CD8-positive, alpha-beta memory T cell (primary cell): ENCODE measurements at regions not wholly inside any gene's neighbourhood (a gene's known extent, or its start where the extent isn't known, plus 50 kb on each side); places are given as distances from the start of the nearest gene placed in this dataset.

ENCODE experiments used
- CTCF ChIA-PET: fragments of 350-600 bp; sonication (Branson Sonifier 250); formaldehyde crosslinking; loops from one replicate; lab custom pipeline; 2021; ENCODE audit warnings: antibody characterized with exemption; lab: Charles Lee
- POLR2A ChIA-PET: fragments of 350-600 bp; sonication (Branson Sonifier 250); formaldehyde crosslinking; loops from one replicate; lab custom pipeline; 2021; ENCODE audit warnings: antibody characterized with exemption; lab: Charles Lee
- DNase-seq, 5 donors: peaks; one replicate each; pipeline versions ENCODE4 v3.0.0 to v3.0.0-alpha.2; 2020 to 2022; ENCODE audit warnings: mixed read lengths in 1 of 5
- H3K27ac ChIP-seq: one replicate; pipeline ENCODE4 v1.7.0; 2013; ENCODE audit warnings: low read depth, mild to moderate bottlenecking, low read length, moderate library complexity
- H3K27me3 ChIP-seq: 2 replicates; pipeline ENCODE4 v1.7.0; 2013; ENCODE audit warnings: low read length, mild to moderate bottlenecking; ENCODE audit not compliant: insufficient read depth, poor library complexity, severe bottlenecking
- H3K36me3 ChIP-seq: 2 replicates; pipeline ENCODE4 v1.7.0; 2013; ENCODE audit warnings: mild to moderate bottlenecking, low read length, moderate library complexity; ENCODE audit not compliant: insufficient read depth
- H3K4me1 ChIP-seq: 2 replicates; pipeline ENCODE4 v1.7.0; 2013; ENCODE audit warnings: mild to moderate bottlenecking, low read length, moderate library complexity; ENCODE audit not compliant: insufficient read depth
- H3K4me3 ChIP-seq: 2 replicates; pipeline ENCODE4 v1.7.0; 2013; ENCODE audit warnings: mild to moderate bottlenecking, low read length
- H3K9me3 ChIP-seq: 2 replicates; pipeline ENCODE4 v1.7.0; 2013; ENCODE audit warnings: mild to moderate bottlenecking, low read length
- H3K27ac Mint-ChIP-seq, 8 donors: one replicate each; pipeline ENCODE4 v1.8.0; 2020 to 2021; ENCODE audit warnings: mixed read lengths in 8 of 8, mild to moderate bottlenecking in 6 of 8, inconsistent platforms in 3 of 8, moderate library complexity in 3 of 8
- H3K27me3 Mint-ChIP-seq, 2 donors: one replicate each; pipeline ENCODE4 v1.8.0; 2020 to 2021; ENCODE audit warnings: mixed read lengths in 2 of 2, mild to moderate bottlenecking in 1 of 2, moderate library complexity in 1 of 2
- H3K36me3 Mint-ChIP-seq, 3 donors: one replicate each; pipeline ENCODE4 v1.8.0; 2020 to 2021; ENCODE audit warnings: mixed read lengths in 3 of 3, inconsistent platforms in 1 of 3, mild to moderate bottlenecking in 1 of 3
- H3K4me1 Mint-ChIP-seq, 3 donors: one replicate each; pipeline ENCODE4 v1.8.0; 2020 to 2021; ENCODE audit warnings: mixed read lengths in 3 of 3, inconsistent platforms in 1 of 3, mild to moderate bottlenecking in 1 of 3
- H3K4me3 Mint-ChIP-seq, 7 donors: one replicate each; pipeline ENCODE4 v1.8.0; 2020 to 2021; ENCODE audit warnings: mixed read lengths in 7 of 7, mild to moderate bottlenecking in 6 of 7, moderate library complexity in 4 of 7, inconsistent platforms in 2 of 7
- H3K9me3 Mint-ChIP-seq, 5 donors: one replicate each; pipeline ENCODE4 v1.8.0; 2020 to 2022; ENCODE audit warnings: mixed read lengths in 5 of 5, mild to moderate bottlenecking in 3 of 5, moderate library complexity in 2 of 5, inconsistent platforms in 1 of 5

GRCh38 chr1:38559446-38560165 is 300.0 kb downstream of the RRAGC start:
- H3K27ac Mint-ChIP-seq, result peak overlapping the region; percentile 65 to 95 (median 90)
- H3K4me1 ChIP-seq, result peaks cover 47% of the 10 kb centered on the region
- no peak overlapping the region for H3K27ac ChIP-seq
- H3K36me3 ChIP-seq, result no peaks in the 10 kb centered on the region
- peaks cover 14 to 19% of the 10 kb centered on the region in 2 donors for H3K27me3 Mint-ChIP-seq
- CTCF ChIA-PET, result no interaction called here
- peak; percentile 66 to 97 (median 91) for DNase-seq
- H3K9me3 ChIP-seq, result no peaks in the 10 kb centered on the region
- peaks cover 9% of the 10 kb centered on the region for H3K27me3 ChIP-seq
- peaks cover 56 to 77% (median 70%) of the 10 kb centered on the region in 3 donors for H3K4me1 Mint-ChIP-seq
- POLR2A ChIA-PET, result interaction anchor here (0.6 to 1.0 kb wide), 2 partner anchors 13 to 311 kb away, joined by 3 read pairs; no protein-coding TSS in a partner anchor
- H3K9me3 Mint-ChIP-seq, result no peaks in the 10 kb centered on the region
- H3K4me3 ChIP-seq, result peak overlapping the region; percentile 54
- H3K4me3 Mint-ChIP-seq, result peak overlapping the region; percentile 1 to 92 (median 69)
- no peaks in the 10 kb centered on the region for H3K36me3 Mint-ChIP-seq

GRCh38 chr1:38558500-38559445 is 300.8 kb downstream of the RRAGC start:
- Histone ChIP-seq H3K4me1 (peaks cover 39% of the 10 kb centered on the region), H3K27me3 (peaks cover 4% of the 10 kb centered on the region), H3K9me3 (no peaks in the 10 kb centered on the region), H3K27ac (no peak overlapping the region), H3K4me3 (peak overlapping the region; percentile 23), H3K36me3 (no peaks in the 10 kb centered on the region)
- peak in 1 of 5 donors; percentile 51 for DNase-seq
- ChIA-PET CTCF (no interaction called here), POLR2A (no interaction called here)
- Mint-ChIP-seq H3K27me3 (peaks cover 8 to 13% of the 10 kb centered on the region in 2 donors), H3K36me3 (no peaks in the 10 kb centered on the region), H3K4me1 (peaks cover 49 to 70% (median 62%) of the 10 kb centered on the region in 3 donors), H3K27ac (peak overlapping the region; percentile 65 to 95 (median 89)), H3K4me3 (peak overlapping the region; percentile 1 to 92 (median 69)), H3K9me3 (no peaks in the 10 kb centered on the region)

GRCh38 chr1:38558055-38558454 is 301.5 kb downstream of the RRAGC start:
- no peaks in the 10 kb centered on the region for H3K27me3 ChIP-seq
- no peak for DNase-seq
- no peaks in the 10 kb centered on the region for H3K36me3 Mint-ChIP-seq
- peaks cover 3 to 6% of the 10 kb centered on the region in 2 donors for H3K27me3 Mint-ChIP-seq
- no peak overlapping the region for H3K27ac ChIP-seq
- CTCF ChIA-PET, result no interaction called here
- peak overlapping the region in 6 of 8 donors; percentile 49 to 95 (median 80) for H3K27ac Mint-ChIP-seq
- H3K4me3 ChIP-seq, result no peak overlapping the region
- H3K4me3 Mint-ChIP-seq, result peak overlapping the region in 1 of 7 donors; percentile 57
- POLR2A ChIA-PET, result no interaction called here
- no peaks in the 10 kb centered on the region for H3K9me3 Mint-ChIP-seq
- H3K4me1 Mint-ChIP-seq, result peaks cover 46 to 62% (median 58%) of the 10 kb centered on the region in 3 donors
- H3K4me1 ChIP-seq, result peaks cover 34% of the 10 kb centered on the region
- no peaks in the 10 kb centered on the region for H3K9me3 ChIP-seq
- no peaks in the 10 kb centered on the region for H3K36me3 ChIP-seq

- Histone ChIP-seq H3K27ac (no peak overlapping the region), H3K27me3 (no peaks in the 10 kb centered on the region), H3K9me3 (no peaks in the 10 kb centered on the region), H3K4me3 (no peak overlapping the region), H3K36me3 (no peaks in the 10 kb centered on the region), H3K4me1 (peaks cover 20% of the 10 kb centered on the region)
- no peak overlapping the region for H3K4me3 Mint-ChIP-seq
- peaks cover 2 to 7% of the 10 kb centered on the region in 2 donors for H3K27me3 Mint-ChIP-seq
- H3K4me1 Mint-ChIP-seq, result peaks cover 31 to 42% (median 38%) of the 10 kb centered on the region in 3 donors
- ChIA-PET POLR2A (no interaction called here), CTCF (no interaction called here)
- no peak for DNase-seq
- no peaks in the 10 kb centered on the region for H3K36me3 Mint-ChIP-seq
- H3K9me3 Mint-ChIP-seq, result no peaks in the 10 kb centered on the region
- H3K27ac Mint-ChIP-seq, result peak overlapping the region in 1 of 8 donors; percentile 2
Observed at GRCh38 chr1:38555594-38555993, 304.0 kb downstream of the RRAGC start.

GRCh38 chr1:38555130-38555529 is 304.4 kb downstream of the RRAGC start:
- ChIA-PET POLR2A (no interaction called here), CTCF (no interaction called here)
- Histone ChIP-seq H3K27ac (no peak overlapping the region), H3K27me3 (no peaks in the 10 kb centered on the region), H3K9me3 (no peaks in the 10 kb centered on the region), H3K36me3 (no peaks in the 10 kb centered on the region), H3K4me1 (peaks cover 15% of the 10 kb centered on the region), H3K4me3 (no peak overlapping the region)
- Mint-ChIP-seq H3K4me1 (peaks cover 27 to 37% (median 33%) of the 10 kb centered on the region in 3 donors), H3K9me3 (no peaks in the 10 kb centered on the region), H3K27ac (no peak overlapping the region), H3K4me3 (no peak overlapping the region), H3K36me3 (no peaks in the 10 kb centered on the region), H3K27me3 (peaks cover 3 to 11% of the 10 kb centered on the region in 2 donors)
- DNase-seq, result no peak

GRCh38 chr1:38551318-38552307 is 308.0 kb downstream of the RRAGC start:
- Histone ChIP-seq H3K36me3 (no peaks in the 10 kb centered on the region), H3K27ac (no peak overlapping the region), H3K4me1 (no peaks in the 10 kb centered on the region), H3K27me3 (no peaks in the 10 kb centered on the region), H3K9me3 (no peaks in the 10 kb centered on the region), H3K4me3 (no peak overlapping the region)
- H3K27me3 Mint-ChIP-seq, result peaks cover 7 to 24% of the 10 kb centered on the region in 2 donors
- H3K27ac Mint-ChIP-seq, result no peak overlapping the region
- H3K4me3 Mint-ChIP-seq, result no peak overlapping the region
- H3K4me1 Mint-ChIP-seq, result peaks cover 3% of the 10 kb centered on the region in 3 donors
- CTCF ChIA-PET, result no interaction called here
- no peaks in the 10 kb centered on the region for H3K36me3 Mint-ChIP-seq
- no peaks in the 10 kb centered on the region for H3K9me3 Mint-ChIP-seq
- POLR2A ChIA-PET, result no interaction called here
- DNase-seq, result no peak

GRCh38 chr1:38549191-38549590 is 310.4 kb downstream of the RRAGC start:
- Histone ChIP-seq H3K27ac (no peak overlapping the region), H3K27me3 (no peaks in the 10 kb centered on the region), H3K4me3 (no peak overlapping the region), H3K9me3 (no peaks in the 10 kb centered on the region), H3K36me3 (no peaks in the 10 kb centered on the region), H3K4me1 (no peaks in the 10 kb centered on the region)
- H3K36me3 Mint-ChIP-seq, result no peaks in the 10 kb centered on the region
- no peaks in the 10 kb centered on the region for H3K9me3 Mint-ChIP-seq
- H3K4me3 Mint-ChIP-seq, result no peak overlapping the region
- ChIA-PET POLR2A (no interaction called here), CTCF (interaction anchor here (0.5 kb wide), 1 partner anchor 1331 kb away, joined by 3 read pairs; no protein-coding TSS in a partner anchor)
- no peak for DNase-seq
- no peaks in the 10 kb centered on the region for H3K4me1 Mint-ChIP-seq
- H3K27me3 Mint-ChIP-seq, result peaks cover 7 to 30% of the 10 kb centered on the region in 2 donors
- no peak overlapping the region for H3K27ac Mint-ChIP-seq
